Esophagus mucosa (tissue), 1 donor: ENCODE measurements at regions not wholly inside any gene's neighbourhood (a gene's known extent, or its start where the extent isn't known, plus 50 kb on each side); places are given as distances from the start of the nearest gene placed in this dataset.

Experiments
- ATAC-seq: fragments of 200-7000 bp; cut with Tn5 transposase; one replicate; pipeline ENCODE4 v1.9.1; 2020
- donor health status: DM: yes; HTN: yes; CAD: no.

- no peak for ATAC-seq
These were observed 128.4 kb upstream of the SPACA7 start for GRCh38 chr13:112247471-112248405.

GRCh38 chr13:112248406-112248760, 127.8 kb upstream of the SPACA7 start:
- no peak for ATAC-seq

GRCh38 chr13:112248862-112249592, 127.1 kb upstream of the SPACA7 start:
- ATAC-seq = no peak

DNA sequence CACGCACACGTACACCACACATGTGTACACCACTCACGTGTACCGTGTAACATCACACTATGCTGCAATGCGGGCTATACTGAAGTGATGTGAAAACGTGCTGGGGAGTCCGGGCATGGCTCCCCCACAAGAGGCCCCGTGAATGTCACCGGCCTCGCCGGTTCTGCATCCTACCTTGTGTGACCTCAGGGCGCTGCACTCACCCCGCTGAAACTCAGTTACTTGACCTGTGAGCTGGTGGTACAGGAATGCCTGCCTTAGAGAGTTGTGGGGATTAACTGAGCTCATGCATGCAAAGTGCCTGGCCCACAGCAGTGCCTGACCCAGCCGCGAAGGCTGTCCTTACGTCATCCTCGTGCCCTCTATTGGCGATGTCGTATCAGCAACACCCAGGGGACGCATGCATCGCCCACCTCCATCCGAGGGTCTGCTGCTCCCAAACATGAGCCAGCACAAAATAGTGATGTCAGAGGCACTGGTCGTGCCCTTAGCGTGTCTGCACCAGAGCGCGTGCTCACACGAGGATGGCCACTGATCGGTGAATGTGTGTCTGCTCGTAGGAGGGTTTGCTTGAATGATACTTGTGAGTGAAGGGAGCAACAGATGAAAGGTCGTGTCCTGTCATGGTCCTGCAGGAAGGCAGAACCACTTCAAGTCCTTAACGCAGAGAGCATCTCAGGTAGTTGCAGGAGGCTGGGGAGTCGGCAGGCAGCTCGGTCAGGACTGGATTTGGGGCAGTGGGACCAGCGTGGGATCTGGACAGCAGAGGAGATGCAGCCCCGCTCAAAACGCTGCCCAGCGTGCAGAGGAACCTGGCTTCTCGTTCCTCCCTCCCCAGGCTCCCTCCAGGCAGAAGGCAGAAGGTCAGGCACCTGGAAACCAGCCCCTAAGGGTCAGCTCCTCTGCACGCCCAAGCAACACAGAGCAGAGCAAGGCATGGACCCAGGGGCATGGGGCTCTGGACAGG, 126.2 kb upstream of the SPACA7 start:
- ATAC-seq = no peak

GRCh38 chr13:112250788-112251445, 125.2 kb upstream of the SPACA7 start:
- no peak for ATAC-seq

- ATAC-seq = no peak
These were observed 124.1 kb upstream of the SPACA7 start for GRCh38 chr13:112251930-112252585.

GRCh38 chr13:112252804-112253590, 123.2 kb upstream of the SPACA7 start:
- ATAC-seq = no peak

DNA sequence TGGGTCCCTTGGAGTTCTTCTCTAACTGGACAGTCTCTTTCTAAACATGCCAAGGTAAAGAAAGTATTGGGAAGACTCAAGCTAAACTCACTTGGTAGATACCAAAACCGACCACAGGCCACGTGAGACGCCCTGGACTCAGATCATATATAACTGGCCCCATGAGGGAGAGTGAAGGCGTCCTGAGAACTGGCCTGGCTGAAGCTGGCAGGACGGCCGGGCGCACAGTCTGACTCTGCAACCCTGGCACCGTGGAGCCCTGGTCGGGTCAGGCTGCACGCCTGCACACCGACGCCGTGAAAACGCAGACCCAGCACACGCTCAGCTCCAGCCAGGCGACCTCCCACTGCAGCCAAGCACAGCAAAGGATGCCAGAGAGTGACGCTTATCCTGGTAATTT, 122.5 kb upstream of the SPACA7 start:
- no peak for ATAC-seq

DNA sequence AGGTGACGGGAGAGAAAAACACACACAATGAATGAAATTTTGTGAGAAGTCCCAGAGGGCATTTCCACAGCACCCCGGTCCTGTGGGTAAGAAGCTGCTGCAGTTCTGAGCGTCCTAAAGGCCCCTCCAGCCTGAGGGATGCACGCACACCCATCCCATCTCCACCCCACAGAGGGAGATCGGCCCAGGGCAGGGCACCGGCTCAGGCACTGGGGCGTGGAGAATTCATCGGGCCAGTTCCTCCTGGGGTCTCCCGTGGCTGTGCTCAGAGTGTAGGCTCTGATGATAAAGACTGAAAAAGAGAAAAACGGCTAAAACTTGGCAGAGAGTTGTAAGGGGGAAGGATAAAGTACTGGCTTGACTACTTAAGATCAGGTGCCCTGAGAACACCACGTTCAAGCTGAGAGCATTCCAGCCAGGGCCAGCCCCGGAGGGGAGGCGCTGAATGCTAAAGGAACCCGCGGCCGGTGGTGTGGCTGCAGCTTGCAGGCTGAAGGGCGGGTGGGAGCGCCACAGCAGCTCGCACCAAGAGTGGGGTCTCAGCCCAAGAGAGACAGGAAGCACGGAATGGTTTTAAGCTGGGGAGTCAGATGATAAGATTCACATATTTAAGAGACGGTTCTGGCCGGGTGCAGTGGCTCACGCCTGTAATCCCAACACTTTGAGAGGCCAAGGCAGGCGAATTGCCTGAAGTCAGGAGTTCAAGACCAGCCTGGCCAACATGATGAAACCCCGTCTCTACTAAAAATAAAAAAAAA, 121.9 kb upstream of the SPACA7 start:
- no peak for ATAC-seq

- ATAC-seq = no peak
These were observed 121.3 kb upstream of the SPACA7 start for GRCh38 chr13:112254900-112255299.

DNA sequence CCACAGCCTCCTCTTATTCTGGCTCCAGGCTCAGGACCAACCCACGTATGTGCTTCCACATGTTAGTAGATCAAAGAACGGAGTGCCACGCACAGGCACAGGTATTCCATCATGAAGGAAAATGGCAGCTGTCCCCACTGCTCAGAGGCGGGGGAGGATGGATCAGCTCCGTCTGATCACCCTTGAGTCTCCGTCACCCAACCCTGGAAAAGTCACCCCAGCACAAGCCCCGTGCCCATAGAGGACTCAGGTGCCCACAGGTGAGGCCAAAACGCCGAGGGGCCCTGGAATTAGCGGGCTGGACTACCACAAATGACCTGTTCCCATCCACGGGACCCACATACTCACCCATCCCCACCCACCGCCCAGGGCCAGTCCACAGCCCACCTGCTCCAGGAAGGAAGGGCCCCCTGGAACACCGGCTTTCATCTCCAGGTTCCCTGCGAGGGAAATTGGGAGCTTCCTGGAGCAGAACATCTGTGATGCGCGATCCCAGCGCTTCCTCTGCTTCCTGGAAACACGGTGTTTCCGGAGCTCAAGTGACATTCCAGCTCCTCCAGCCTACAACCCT, 120.5 kb upstream of the SPACA7 start:
- ATAC-seq = no peak

DNA sequence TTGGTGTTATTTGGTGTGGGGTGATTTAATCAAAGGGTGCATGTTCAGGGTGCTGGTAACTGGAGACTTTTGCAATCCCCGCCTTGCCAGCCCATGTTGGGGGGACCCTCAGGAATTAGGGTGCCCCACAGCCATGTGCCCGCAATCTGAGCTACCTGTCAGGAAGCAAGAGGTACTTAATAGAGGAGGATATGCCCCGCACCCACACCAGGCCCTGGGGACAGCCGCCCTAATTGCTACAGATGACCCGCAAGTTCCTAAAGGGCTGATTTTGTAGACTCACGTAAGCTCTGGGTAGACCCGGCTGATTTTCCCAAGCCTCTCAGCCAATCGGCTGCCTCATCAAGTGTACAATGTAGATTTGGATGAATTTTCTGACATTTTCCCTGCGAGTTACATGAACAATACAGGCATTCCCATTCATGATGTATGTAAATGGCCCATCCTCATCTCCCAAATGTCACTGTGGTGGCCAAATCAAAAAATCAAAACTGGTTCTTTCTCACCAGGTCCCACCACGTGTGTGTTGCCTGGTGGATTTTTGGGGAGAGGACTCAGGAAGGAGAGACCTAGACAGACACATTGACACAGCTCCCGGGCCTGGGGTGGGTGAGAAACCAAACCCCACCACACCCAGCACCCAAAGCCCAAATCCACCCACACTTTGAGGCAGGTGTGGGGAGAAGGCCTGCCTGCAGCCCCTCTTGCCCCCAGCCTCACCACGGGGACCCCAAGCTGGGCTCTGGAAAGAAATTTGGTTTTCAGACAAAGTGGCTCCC, 119.2 kb upstream of the SPACA7 start:
- no peak for ATAC-seq

DNA sequence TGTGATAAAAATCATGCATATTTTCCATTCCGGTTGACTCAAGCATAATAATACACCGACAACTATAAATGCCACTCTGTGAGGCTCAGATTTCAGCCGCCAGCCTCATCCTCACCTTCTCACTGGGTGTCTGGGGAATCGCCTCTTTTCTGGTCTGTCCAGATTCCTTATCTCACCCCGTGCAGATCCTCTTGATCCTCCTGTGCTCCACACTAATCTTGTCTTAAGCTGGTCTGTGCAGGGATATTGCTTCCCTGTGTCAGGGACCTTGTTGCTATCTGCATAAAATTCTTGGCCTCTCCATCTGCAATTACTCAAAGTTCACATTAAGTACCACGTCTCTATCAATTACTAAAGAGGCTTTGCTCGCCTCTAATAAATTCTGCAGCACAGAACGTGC, 116.6 kb upstream of the SPACA7 start:
- no peak for ATAC-seq

GRCh38 chr13:112260108-112261055, 115.8 kb upstream of the SPACA7 start:
- no peak for ATAC-seq

DNA sequence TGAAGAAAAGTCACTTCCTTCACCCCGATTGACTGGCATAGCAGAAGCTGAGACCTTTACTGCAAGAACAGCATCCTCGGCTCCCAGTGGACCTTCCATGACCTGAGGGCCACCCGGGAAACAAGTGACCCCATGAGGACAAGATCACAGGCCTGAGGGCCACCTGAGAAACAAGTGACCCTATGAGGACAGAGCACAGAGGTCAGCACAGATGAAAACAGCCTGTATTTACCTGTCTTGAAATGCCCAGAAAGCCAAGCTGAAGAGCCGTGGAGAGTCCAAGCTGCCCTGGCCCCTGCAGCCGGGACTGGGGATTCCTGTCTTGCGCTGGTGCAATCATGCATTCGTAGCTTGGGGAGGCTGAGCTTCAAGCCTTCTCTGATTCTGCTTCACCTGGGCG, 114.2 kb upstream of the SPACA7 start:
- no peak for ATAC-seq

DNA sequence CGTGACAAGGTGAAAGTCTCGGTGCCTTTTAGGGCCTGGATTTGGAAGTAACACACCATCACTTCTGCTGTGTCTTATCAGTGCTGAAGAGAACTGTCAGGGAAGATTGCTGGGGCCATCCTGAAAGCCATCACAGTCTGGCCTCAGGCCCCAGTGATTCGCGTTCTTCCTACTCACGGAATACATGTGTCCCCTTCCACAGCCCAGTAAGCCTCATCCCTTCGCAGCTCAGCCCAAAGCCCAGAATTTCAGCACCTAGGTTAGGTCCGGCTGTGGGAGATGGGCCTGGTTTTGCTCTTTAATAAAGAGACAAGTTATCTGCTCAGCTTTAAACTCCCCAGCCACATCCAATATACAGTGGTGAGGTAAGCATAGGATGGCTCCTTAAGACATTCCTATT, 113.0 kb upstream of the SPACA7 start:
- ATAC-seq = no peak

DNA sequence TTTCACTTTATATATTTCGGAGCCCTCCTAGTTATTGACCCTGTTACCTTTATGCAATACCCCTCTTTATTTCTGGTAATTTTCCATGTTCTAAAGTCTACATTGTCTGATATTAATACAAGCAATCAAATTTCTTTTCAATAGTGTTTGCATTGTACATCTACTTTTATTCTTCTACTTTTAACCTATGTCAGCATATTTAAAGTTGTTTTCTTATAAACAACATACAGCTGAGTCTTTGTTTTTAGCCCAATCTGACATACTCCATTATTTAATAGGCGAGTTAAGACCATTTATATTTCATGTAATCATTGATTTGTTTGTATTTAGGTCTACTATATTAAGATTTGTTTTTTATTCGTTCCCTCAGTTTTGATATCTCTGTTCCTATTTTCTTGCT, 108.5 kb upstream of the SPACA7 start:
- ATAC-seq = no peak

DNA sequence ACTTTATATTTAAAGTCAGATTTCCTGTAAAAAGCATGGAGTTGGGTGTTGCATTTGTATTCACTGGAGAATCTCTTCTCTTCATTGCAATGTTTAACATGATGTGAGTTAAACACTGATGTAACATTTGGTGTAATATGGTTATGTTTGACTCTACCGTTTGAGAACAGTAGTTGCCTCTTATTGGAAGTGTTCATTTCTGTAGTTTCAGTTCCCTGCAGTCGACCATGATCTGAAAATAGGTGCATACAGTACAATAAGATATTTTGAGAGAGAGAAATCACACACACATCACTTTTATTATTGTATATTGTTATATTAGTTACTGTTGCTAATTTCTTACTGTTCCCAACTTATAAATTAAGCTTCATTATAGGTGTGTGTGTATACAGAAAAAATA, 105.2 kb upstream of the SPACA7 start:
- no peak for ATAC-seq
